Hepatocyte (in vitro differentiated cells): ENCODE measurements at regions not wholly inside any gene's neighbourhood (a gene's known extent, or its start where the extent isn't known, plus 50 kb on each side); places are given as distances from the start of the nearest gene placed in this dataset.

Source experiments
- CTCF ChIP-seq: fragments of 200-600 bp; sonication (generic); IDR thresholded peaks from 2 replicates; pipeline ENCODE4 v1.5.1; 2016; ENCODE audit warnings: antibody characterized with exemption, mild to moderate bottlenecking; ENCODE audit not compliant: poor library complexity
- EZH2 ChIP-seq: fragments of 200-600 bp; sonication (generic); IDR thresholded peaks from 2 replicates; pipeline ENCODE4 v1.6.1; 2016; ENCODE audit warnings: antibody characterized with exemption, mild to moderate bottlenecking, borderline replicate concordance

DNA sequence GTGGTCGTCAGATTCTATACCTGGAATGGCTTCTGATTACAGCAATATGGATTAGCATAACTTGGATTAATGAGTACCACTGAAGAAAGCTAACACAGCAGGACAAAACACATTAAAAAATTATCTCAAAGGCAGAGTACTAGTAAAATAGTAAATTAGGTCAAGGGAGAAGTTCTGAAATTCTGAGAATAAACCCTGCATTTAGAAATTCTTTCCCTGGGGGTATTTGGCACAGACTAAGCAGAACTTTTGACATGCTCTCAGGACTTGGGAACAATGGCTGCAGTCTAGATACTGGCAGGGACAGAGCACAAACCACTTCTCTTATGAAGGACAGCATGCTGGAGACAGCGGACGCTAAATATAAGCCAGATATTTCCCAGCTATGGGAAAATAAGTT, 85.6 kb upstream of the GRIA4 start:
- no peak for TF ChIP-seq CTCF
- TF ChIP-seq EZH2 = no peak
